Endodermal cell (in vitro differentiated cells): ENCODE measurements at regions not wholly inside any gene's neighbourhood (a gene's known extent, or its start where the extent isn't known, plus 50 kb on each side); places are given as distances from the start of the nearest gene placed in this dataset.

Source experiments
- DNase-seq: peaks from one replicate; pipeline ENCODE4 v3.0.0-alpha.2; 2017
- H3K27ac ChIP-seq: 2 replicates; pipeline ENCODE4 v1.5.1; 2013; ENCODE audit warnings: mild to moderate bottlenecking, low read depth, low read length, moderate library complexity
- H3K27me3 ChIP-seq: 2 replicates; pipeline ENCODE4 v1.6.1; 2013; ENCODE audit warnings: mild to moderate bottlenecking, low read length, moderate library complexity; ENCODE audit not compliant: insufficient read depth, control insufficient read depth, poor library complexity, severe bottlenecking
- H3K36me3 ChIP-seq: 2 replicates; pipeline ENCODE4 v1.7.0; 2013; ENCODE audit warnings: mild to moderate bottlenecking, low read length, moderate library complexity; ENCODE audit not compliant: control insufficient read depth, insufficient read depth
- H3K4me1 ChIP-seq: one replicate; pipeline ENCODE4 v1.7.0; 2013; ENCODE audit warnings: low read length; ENCODE audit not compliant: control insufficient read depth, insufficient read depth
- H3K4me3 ChIP-seq: 2 replicates; pipeline ENCODE4 v1.5.1; 2013; ENCODE audit warnings: mild to moderate bottlenecking, low read length, moderate library complexity
- H3K9ac ChIP-seq: 2 replicates; pipeline ENCODE4 v1.6.1; 2013; ENCODE audit warnings: mild to moderate bottlenecking, low read length, moderate library complexity; ENCODE audit not compliant: poor library complexity, severe bottlenecking; ENCODE audit errors: extremely low read depth
- H3K9me3 ChIP-seq: 2 replicates; pipeline ENCODE4 v1.6.1; 2013; ENCODE audit warnings: mild to moderate bottlenecking, low read length, moderate library complexity; ENCODE audit not compliant: control insufficient read depth
- H3K27ac Mint-ChIP-seq: 2 replicates; pipeline ENCODE4 v1.8.0; 2020; ENCODE audit warnings: mixed read lengths
- H3K27me3 Mint-ChIP-seq: 2 replicates; pipeline ENCODE4 v1.8.0; 2021; ENCODE audit warnings: mild to moderate bottlenecking, mixed read lengths; ENCODE audit not compliant: insufficient read depth
- H3K36me3 Mint-ChIP-seq: 2 replicates; pipeline ENCODE4 v1.8.0; 2020; ENCODE audit warnings: low read depth, mixed read lengths
- H3K4me1 Mint-ChIP-seq: 2 replicates; pipeline ENCODE4 v1.8.0; 2020; ENCODE audit warnings: mixed read lengths
- H3K4me3 Mint-ChIP-seq: 2 replicates; pipeline ENCODE4 v1.8.0; 2020; ENCODE audit warnings: mild to moderate bottlenecking, moderate library complexity, mixed read lengths
- H3K9me3 Mint-ChIP-seq: 2 replicates; pipeline ENCODE4 v1.8.0; 2020; ENCODE audit warnings: mild to moderate bottlenecking, mixed read lengths
- WGBS, 2 experiments: methylation state at CpG; one replicate each; pipeline versions ENCODE4 v1.1.5 to v1.1.7; 2013; ENCODE audit warnings: missing lambda C conversion rate in 2 of 2, mixed read lengths in 1 of 2; ENCODE audit not compliant: insufficient coverage in 1 of 2, insufficient read length in 1 of 2; 5-methylcytosine and 5-hydroxymethylcytosine counted together
- TF ChIP-seq, protein P1 (sequence below): fragments of 200-600 bp; sonication (generic); conservative IDR thresholded peaks from 2 replicates; pipeline ENCODE4 v1.5.0; 2021; ENCODE audit warnings: antibody characterized with exemption, mild to moderate bottlenecking

- H3K4me1 ChIP-seq = no peaks in the 10 kb centered on the region
- H3K9ac ChIP-seq = no peak overlapping the region
- no peaks in the 10 kb centered on the region for H3K36me3 ChIP-seq
- DNase-seq = no peak
- no peak overlapping the region for H3K4me3 Mint-ChIP-seq
- H3K4me3 ChIP-seq = no peak overlapping the region
- H3K4me1 Mint-ChIP-seq = peaks cover 3% of the 10 kb centered on the region
- H3K27ac ChIP-seq = no peak overlapping the region
- H3K9me3 Mint-ChIP-seq = no peaks in the 10 kb centered on the region
- no peaks in the 10 kb centered on the region for H3K36me3 Mint-ChIP-seq
- peaks cover 40% of the 10 kb centered on the region for H3K27me3 Mint-ChIP-seq
- H3K27me3 ChIP-seq = peaks cover 59% of the 10 kb centered on the region
- H3K9me3 ChIP-seq = no peaks in the 10 kb centered on the region
- TF ChIP-seq, protein P1, sequence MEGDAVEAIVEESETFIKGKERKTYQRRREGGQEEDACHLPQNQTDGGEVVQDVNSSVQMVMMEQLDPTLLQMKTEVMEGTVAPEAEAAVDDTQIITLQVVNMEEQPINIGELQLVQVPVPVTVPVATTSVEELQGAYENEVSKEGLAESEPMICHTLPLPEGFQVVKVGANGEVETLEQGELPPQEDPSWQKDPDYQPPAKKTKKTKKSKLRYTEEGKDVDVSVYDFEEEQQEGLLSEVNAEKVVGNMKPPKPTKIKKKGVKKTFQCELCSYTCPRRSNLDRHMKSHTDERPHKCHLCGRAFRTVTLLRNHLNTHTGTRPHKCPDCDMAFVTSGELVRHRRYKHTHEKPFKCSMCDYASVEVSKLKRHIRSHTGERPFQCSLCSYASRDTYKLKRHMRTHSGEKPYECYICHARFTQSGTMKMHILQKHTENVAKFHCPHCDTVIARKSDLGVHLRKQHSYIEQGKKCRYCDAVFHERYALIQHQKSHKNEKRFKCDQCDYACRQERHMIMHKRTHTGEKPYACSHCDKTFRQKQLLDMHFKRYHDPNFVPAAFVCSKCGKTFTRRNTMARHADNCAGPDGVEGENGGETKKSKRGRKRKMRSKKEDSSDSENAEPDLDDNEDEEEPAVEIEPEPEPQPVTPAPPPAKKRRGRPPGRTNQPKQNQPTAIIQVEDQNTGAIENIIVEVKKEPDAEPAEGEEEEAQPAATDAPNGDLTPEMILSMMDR = no peak
- H3K27ac Mint-ChIP-seq = no peak overlapping the region
These were observed 519.3 kb downstream of the ISL1 start for GRCh38 chr5:51902512-51902911.

DNA sequence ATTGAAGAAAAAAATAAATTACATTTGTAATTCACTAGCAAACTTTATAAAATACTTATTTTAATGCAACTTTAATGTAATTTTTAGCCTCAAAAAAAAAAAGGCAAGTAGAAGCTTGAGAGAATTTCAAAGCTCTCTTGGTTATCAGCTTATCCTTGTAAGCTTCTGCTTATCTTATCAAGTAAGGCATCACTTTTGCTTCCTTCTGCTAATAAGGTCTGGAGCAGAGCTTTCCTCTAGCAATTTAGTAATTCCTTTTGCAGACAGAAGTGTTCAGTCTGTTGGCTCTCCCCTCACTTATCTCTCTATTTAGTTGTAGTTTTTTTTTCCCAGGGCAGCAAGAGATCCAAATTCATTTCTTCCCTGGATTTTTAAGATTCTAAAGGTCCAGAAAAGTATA lies 525.0 kb downstream of the ISL1 start:
- Histone ChIP-seq H3K27ac (no peak overlapping the region), H3K36me3 (no peaks in the 10 kb centered on the region), H3K4me3 (no peak overlapping the region), H3K4me1 (peaks cover 3% of the 10 kb centered on the region), H3K27me3 (peaks cover 97% of the 10 kb centered on the region), H3K9me3 (no peaks in the 10 kb centered on the region), H3K9ac (no peak overlapping the region)
- Mint-ChIP-seq H3K36me3 (no peaks in the 10 kb centered on the region), H3K4me3 (no peak overlapping the region), H3K27ac (no peak overlapping the region), H3K4me1 (peaks cover 13% of the 10 kb centered on the region), H3K27me3 (peaks cover 78% of the 10 kb centered on the region), H3K9me3 (no peaks in the 10 kb centered on the region)
- TF ChIP-seq, protein P1 = no peak
- DNase-seq = no peak

DNA sequence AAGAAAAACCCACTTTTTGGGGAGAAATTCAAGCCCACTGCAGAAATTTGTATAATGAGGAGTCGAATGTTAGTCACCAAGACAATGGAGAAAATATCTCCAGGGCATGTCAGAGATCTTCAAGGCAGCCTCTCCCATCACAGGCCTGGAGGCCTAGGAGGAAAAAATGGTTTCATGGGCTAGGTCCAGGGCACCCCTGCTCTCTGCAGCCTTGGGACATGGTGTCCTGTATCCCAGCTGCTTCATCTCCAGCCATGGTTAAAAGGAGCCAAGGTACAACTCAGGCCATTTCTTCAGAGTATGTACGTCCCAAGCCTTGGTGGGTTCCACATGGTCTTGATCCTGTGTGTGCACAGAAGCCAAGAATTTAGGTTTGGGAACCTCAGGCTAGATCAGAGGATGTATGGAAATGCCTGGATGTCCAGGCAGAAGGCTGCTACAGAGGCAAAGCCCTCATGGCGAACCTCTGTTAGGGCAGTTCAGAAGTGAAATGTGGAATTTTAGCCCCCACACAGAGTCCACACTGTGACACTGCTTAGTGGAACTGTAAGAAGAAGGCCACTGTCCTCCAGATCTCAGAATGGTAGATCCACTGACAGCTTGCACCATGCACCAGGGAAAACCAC lies 561.4 kb downstream of the ISL1 start:
- H3K9me3 Mint-ChIP-seq = peaks cover 49% of the 10 kb centered on the region
- no peak overlapping the region for H3K27ac Mint-ChIP-seq
- H3K27me3 Mint-ChIP-seq = no peaks in the 10 kb centered on the region
- Histone ChIP-seq H3K36me3 (no peaks in the 10 kb centered on the region), H3K9me3 (peaks cover 24% of the 10 kb centered on the region), H3K9ac (no peak overlapping the region), H3K27ac (no peak overlapping the region), H3K27me3 (no peaks in the 10 kb centered on the region), H3K4me3 (no peak overlapping the region), H3K4me1 (no peaks in the 10 kb centered on the region)
- no peak for DNase-seq
- no peak overlapping the region for H3K4me3 Mint-ChIP-seq
- peaks cover 4% of the 10 kb centered on the region for H3K36me3 Mint-ChIP-seq
- WGBS, 2 experiments = 91 to 94% methylated on average over 3 of the region's 3 CpGs
- H3K4me1 Mint-ChIP-seq = no peaks in the 10 kb centered on the region
- TF ChIP-seq, protein P1 = no peak
